Nephron (organoid): ENCODE measurements at regions not wholly inside any gene's neighbourhood (a gene's known extent, or its start where the extent isn't known, plus 50 kb on each side); places are given as distances from the start of the nearest gene placed in this dataset.

ENCODE experiments used
- H3K27ac Mint-ChIP-seq, 3 experiments: 2 replicates each; pipeline ENCODE4 v1.8.0; 2020; ENCODE audit warnings: mixed read lengths in 3 of 3, mild to moderate bottlenecking in 2 of 3, moderate library complexity in 1 of 3
- H3K27me3 Mint-ChIP-seq: 2 replicates; pipeline ENCODE4 v1.8.0; 2021; ENCODE audit warnings: low read depth, mild to moderate bottlenecking, moderate library complexity, mixed read lengths
- H3K36me3 Mint-ChIP-seq: 2 replicates; pipeline ENCODE4 v1.8.0; 2020; ENCODE audit warnings: low read depth, mixed read lengths
- H3K4me1 Mint-ChIP-seq: 2 replicates; pipeline ENCODE4 v1.8.0; 2020; ENCODE audit warnings: mixed read lengths
- H3K4me3 Mint-ChIP-seq, 3 experiments: 2 replicates each; pipeline ENCODE4 v1.8.0; 2020; ENCODE audit warnings: mild to moderate bottlenecking in 3 of 3, mixed read lengths in 3 of 3, moderate library complexity in 2 of 3
- H3K9me3 Mint-ChIP-seq: 2 replicates; pipeline ENCODE4 v1.8.0; 2020; ENCODE audit warnings: mixed read lengths
- TF ChIP-seq, protein P1 (sequence below), 3 experiments: fragments of 200-600 bp; sonication (generic); IDR thresholded peaks; one replicate each; pipeline ENCODE4 v1.5.0; 2021; ENCODE audit warnings: antibody characterized with exemption in 3 of 3; ENCODE audit not compliant: unreplicated experiment in 3 of 3

DNA sequence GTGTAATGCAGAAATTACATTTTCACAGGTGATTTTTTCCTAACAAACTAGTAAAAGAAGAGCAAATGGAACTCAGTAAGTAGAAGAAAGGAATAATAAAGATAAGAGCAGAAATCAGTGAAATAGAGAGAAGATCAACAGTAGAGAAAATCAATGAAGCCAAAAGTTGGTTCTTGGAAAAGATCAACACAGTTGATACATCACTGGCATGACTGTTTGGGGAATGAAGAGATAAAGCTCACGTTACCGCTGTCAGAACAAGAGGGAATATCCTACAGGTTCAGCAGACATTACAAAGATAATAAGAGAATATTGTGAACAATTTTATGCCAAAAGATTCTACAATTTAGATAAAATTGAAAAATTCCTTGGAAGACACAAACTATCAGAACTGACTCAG is 146.4 kb downstream of the ACTR3B start:
- H3K9me3 Mint-ChIP-seq, result peaks cover 2% of the 10 kb centered on the region
- TF ChIP-seq, protein P1, sequence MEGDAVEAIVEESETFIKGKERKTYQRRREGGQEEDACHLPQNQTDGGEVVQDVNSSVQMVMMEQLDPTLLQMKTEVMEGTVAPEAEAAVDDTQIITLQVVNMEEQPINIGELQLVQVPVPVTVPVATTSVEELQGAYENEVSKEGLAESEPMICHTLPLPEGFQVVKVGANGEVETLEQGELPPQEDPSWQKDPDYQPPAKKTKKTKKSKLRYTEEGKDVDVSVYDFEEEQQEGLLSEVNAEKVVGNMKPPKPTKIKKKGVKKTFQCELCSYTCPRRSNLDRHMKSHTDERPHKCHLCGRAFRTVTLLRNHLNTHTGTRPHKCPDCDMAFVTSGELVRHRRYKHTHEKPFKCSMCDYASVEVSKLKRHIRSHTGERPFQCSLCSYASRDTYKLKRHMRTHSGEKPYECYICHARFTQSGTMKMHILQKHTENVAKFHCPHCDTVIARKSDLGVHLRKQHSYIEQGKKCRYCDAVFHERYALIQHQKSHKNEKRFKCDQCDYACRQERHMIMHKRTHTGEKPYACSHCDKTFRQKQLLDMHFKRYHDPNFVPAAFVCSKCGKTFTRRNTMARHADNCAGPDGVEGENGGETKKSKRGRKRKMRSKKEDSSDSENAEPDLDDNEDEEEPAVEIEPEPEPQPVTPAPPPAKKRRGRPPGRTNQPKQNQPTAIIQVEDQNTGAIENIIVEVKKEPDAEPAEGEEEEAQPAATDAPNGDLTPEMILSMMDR (IDR thresholded peaks at IDR 0.05; ENCODE audit: unreplicated experiment in 3 of 3), result no peak
- H3K4me3 Mint-ChIP-seq, result no peak overlapping the region
- H3K27ac Mint-ChIP-seq, result peak overlapping the region in 1 of 3 experiments; percentile 51
- no peaks in the 10 kb centered on the region for H3K36me3 Mint-ChIP-seq
- peaks cover 11% of the 10 kb centered on the region for H3K27me3 Mint-ChIP-seq
- peaks cover 26% of the 10 kb centered on the region for H3K4me1 Mint-ChIP-seq

DNA sequence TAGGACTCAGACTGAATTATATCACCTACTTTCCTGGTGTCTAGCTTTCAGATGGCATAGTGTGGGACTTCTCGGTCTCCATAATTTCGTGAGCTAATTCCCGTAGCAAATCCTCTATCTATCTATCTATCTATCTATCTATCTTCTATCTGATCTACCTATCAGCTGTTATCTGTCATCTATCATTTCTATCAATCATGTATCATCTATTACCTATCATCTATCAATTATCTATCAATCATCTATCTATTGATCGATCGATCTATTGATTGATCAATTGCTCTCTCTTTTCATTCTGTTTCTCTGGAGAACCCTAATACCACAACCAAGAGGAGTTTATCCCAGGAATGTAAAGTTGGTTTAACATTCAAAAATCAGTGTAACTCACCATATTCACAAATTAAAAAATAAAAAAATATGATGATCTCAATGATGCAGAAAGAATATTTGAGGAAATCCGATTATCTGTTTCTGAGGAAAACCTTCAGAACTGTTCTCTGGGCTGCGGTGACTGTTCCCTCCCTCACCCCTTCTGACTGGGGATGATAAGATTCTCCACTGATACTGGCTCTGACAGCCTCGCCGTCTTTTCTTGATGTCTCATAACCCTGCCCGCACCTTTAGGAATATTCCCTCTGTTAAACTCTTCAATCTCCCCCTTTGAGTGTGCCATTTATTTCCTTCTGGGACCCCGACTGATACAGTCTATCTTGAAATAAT is 147.7 kb downstream of the ACTR3B start:
- Mint-ChIP-seq H3K27ac (no peak overlapping the region), H3K4me1 (peaks cover 21% of the 10 kb centered on the region), H3K4me3 (no peak overlapping the region), H3K36me3 (no peaks in the 10 kb centered on the region), H3K27me3 (peaks cover 3% of the 10 kb centered on the region), H3K9me3 (no peaks in the 10 kb centered on the region)
- TF ChIP-seq, protein P1 (IDR thresholded peaks at IDR 0.05; ENCODE audit: unreplicated experiment in 3 of 3), result no peak

DNA sequence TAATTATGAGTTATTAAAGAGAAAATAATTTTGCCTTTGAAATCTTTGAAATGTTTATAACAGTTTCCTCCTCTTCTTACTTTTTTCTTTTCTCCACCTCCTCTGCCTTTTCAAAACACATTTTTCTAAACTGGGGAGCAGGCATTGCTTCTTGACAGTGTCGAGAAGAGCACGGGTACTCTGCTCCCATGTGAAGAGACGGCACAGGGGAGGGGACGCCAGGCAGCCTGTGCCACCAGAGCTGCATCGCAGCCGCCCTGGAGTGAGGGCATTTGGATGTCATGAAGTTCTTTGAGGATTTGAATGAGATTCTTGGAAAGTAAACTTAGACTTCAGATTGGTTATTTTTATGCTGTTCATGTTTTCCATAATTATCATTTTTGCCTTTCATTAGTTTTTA is 149.7 kb downstream of the ACTR3B start:
- TF ChIP-seq, protein P1 (IDR thresholded peaks at IDR 0.05; ENCODE audit: unreplicated experiment in 3 of 3), result no peak
- H3K9me3 Mint-ChIP-seq, result no peaks in the 10 kb centered on the region
- H3K4me1 Mint-ChIP-seq, result peaks cover 16% of the 10 kb centered on the region
- no peaks in the 10 kb centered on the region for H3K27me3 Mint-ChIP-seq
- H3K27ac Mint-ChIP-seq, result peak overlapping the region in 2 of 3 experiments; percentile 30 to 90
- H3K36me3 Mint-ChIP-seq, result no peaks in the 10 kb centered on the region
- no peak overlapping the region for H3K4me3 Mint-ChIP-seq

DNA sequence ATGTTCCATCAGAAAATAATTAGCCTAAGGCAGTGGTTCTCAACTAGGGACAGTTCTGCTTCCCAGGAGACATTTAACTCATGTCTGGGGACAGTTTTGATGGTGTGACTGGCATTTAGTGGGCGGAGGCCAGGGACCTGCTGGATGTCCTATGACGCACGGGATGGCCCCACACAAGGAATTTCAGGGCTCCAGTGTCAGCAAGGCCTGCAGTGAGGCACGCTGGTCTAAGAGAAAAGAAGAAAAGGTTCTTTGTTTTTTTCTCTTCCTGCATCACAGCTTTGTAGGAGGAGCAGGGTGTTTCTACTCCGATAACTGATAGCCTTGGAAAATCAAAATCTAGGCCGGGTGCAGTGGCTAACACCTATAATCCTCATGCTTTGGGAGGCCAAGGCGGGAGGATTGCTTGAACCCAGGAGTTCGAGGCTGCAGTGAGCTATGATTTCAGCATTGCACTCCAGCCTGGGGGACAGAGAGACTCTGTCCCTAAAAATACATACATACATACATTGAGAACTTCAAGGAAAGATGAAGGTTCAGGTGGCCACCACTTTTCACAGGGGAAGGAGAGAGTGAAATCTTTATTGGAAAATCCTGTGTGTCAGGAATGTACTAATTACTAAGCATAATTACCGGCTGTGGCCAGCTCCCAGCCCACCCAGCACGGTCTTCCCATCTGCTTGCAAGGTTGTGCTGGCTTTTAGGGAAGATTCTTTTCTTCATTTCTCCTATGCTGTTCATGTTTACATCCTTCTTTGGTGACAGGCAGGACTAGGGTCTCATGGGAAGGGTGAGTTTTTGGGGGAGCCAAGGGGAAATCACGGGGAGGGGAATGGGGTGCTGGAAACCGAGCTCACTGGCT is 150.4 kb downstream of the ACTR3B start:
- no peaks in the 10 kb centered on the region for H3K36me3 Mint-ChIP-seq
- TF ChIP-seq, protein P1 (IDR thresholded peaks at IDR 0.05; ENCODE audit: unreplicated experiment in 3 of 3), result no peak
- no peaks in the 10 kb centered on the region for H3K9me3 Mint-ChIP-seq
- H3K4me3 Mint-ChIP-seq, result no peak overlapping the region
- peaks cover 16% of the 10 kb centered on the region for H3K4me1 Mint-ChIP-seq
- H3K27me3 Mint-ChIP-seq, result no peaks in the 10 kb centered on the region
- peak overlapping the region in 1 of 3 experiments; percentile 90 for H3K27ac Mint-ChIP-seq

DNA sequence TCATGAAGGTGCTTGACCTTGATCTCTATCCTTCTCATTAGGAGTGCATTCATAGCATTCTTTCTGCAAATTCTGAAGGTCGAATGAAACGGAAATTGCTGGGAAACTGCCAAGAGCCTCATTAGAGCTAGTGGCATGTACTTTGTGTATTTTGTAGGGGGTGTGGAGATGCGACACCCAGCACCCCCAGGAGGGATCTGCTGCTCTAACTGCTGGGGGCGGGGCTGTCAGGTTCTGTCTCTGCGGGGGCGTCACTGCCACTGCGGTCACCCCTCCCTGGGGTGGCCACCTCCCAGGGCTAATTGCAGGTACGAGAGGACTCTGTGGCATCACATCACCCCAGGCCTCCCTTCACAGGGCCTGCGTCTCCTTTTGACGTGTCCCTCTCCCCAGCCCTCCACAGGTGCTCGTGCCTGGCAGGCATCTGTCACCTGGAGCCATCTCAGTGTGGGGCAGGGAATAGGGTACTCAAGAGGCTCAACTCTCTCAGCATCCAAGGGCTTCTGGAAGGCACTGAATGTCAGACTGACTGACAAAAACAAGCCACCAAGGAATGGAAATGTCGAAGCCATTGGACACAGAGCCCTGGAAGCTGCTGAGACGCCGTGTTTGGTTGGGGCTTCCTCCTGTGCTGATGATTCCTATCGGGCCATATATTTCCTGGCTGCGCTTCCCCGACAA is 151.1 kb downstream of the ACTR3B start:
- H3K27me3 Mint-ChIP-seq, result no peaks in the 10 kb centered on the region
- no peaks in the 10 kb centered on the region for H3K36me3 Mint-ChIP-seq
- TF ChIP-seq, protein P1 (IDR thresholded peaks at IDR 0.05; ENCODE audit: unreplicated experiment in 3 of 3), result no peak
- H3K27ac Mint-ChIP-seq, result peak overlapping the region in 1 of 3 experiments; percentile 90
- peaks cover 16% of the 10 kb centered on the region for H3K4me1 Mint-ChIP-seq
- no peak overlapping the region for H3K4me3 Mint-ChIP-seq
- H3K9me3 Mint-ChIP-seq, result no peaks in the 10 kb centered on the region
